Skeletal muscle tissue (tissue), 3 donors: ENCODE measurements at regions not wholly inside any gene's neighbourhood (a gene's known extent, or its start where the extent isn't known, plus 50 kb on each side); places are given as distances from the start of the nearest gene placed in this dataset.

Source experiments
- H3K27ac ChIP-seq: one replicate; pipeline ENCODE4 v1.7.0; 2013; ENCODE audit warnings: mild to moderate bottlenecking, low read depth, low read length, inconsistent platforms
- H3K27me3 ChIP-seq, 3 donors: one replicate each; pipeline ENCODE4 v1.7.0; 2013; ENCODE audit warnings: low read length in 3 of 3; ENCODE audit not compliant: control insufficient read depth in 3 of 3, insufficient read depth in 3 of 3
- H3K36me3 ChIP-seq, 3 donors: one replicate each; pipeline ENCODE4 v1.7.0; 2013; ENCODE audit warnings: low read length in 3 of 3; ENCODE audit not compliant: control insufficient read depth in 3 of 3, insufficient read depth in 3 of 3
- H3K4me1 ChIP-seq, 3 donors: one replicate each; pipeline ENCODE4 v1.7.0; 2013; ENCODE audit warnings: low read length in 3 of 3, mild to moderate bottlenecking in 3 of 3; ENCODE audit not compliant: control insufficient read depth in 3 of 3, insufficient read depth in 3 of 3
- H3K4me3 ChIP-seq, 3 donors: one replicate each; pipeline ENCODE4 v1.7.0; 2013; ENCODE audit warnings: low read length in 3 of 3
- H3K9ac ChIP-seq, 3 donors: one replicate each; pipeline ENCODE4 v1.7.0; 2013; ENCODE audit warnings: low read length in 3 of 3, mild to moderate bottlenecking in 3 of 3, moderate library complexity in 2 of 3, low read depth in 1 of 3
- H3K9me3 ChIP-seq, 3 donors: one replicate each; pipeline ENCODE4 v1.7.0; 2013; ENCODE audit warnings: low read length in 3 of 3; ENCODE audit not compliant: control insufficient read depth in 3 of 3
- donor health status: Osteomylitis.

DNA sequence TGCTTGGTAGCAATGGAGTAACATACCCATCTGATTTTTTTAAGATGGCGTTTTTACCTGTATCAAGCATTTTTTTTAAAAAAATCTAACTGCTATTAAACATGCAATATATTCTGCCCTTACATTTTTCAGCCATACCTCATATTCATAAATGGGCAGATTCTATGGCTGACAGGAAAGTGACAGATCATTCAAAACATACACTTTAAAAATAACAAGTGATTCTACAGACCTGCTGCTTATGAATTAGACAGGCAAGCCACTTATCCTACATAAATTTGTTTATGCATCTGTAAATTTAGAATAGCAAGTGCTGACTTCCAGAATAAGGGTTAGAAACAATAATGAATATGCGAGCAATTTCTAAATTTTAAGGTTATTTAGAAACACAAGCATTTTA lies 82.7 kb downstream of the TBXT start:
- Histone ChIP-seq H3K4me3 (no peak overlapping the region), H3K9me3 (no peaks in the 10 kb centered on the region), H3K27ac (no peak overlapping the region), H3K9ac (no peak overlapping the region), H3K36me3 (no peaks in the 10 kb centered on the region), H3K27me3 (peaks cover 0 to 3% (median 0%) of the 10 kb centered on the region in 3 donors), H3K4me1 (no peaks in the 10 kb centered on the region)

DNA sequence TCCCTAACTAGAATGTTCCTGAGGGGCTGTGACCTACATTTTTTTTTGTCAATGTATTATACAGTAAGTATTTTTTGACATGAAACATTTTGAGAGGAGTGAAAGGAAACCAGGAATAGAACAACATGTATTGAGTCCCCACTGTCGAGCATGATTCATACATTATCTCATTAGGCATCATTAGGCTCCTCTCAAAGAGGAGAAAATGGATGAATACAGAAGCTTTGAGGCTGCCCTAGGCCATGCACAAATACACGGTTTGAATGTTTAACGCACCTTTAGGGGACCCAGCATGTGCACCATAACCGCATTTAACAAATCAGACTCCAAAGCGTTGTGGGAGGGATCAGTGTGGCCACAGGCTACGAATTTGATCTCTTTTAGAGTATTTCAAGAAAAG lies 87.8 kb downstream of the TBXT start:
- no peaks in the 10 kb centered on the region for H3K4me1 ChIP-seq
- H3K4me3 ChIP-seq, result no peak overlapping the region
- peaks cover 0 to 5% (median 0%) of the 10 kb centered on the region in 3 donors for H3K27me3 ChIP-seq
- no peak overlapping the region for H3K9ac ChIP-seq
- no peak overlapping the region for H3K27ac ChIP-seq
- no peaks in the 10 kb centered on the region for H3K36me3 ChIP-seq
- H3K9me3 ChIP-seq, result no peaks in the 10 kb centered on the region

DNA sequence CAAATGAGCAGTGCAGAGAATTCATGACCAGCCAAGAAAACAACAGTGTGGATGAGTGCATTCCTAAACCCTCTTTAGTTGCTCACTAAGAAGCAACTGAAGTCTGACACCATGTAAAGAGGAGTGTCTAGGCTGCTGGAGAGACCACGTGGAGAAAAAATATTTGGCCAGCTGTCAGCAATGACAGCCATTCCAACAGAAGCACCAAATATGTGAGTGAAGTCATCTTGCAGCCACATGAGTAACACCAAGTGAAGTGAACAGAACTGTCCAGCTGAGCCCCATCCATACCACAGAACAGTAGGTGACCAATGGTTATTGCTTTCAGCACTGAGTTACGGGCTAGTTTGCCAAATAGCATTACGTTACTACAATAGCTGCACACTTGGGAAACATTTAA lies 89.4 kb downstream of the TBXT start:
- H3K36me3 ChIP-seq, result no peaks in the 10 kb centered on the region
- H3K27me3 ChIP-seq, result peaks cover 0 to 5% (median 0%) of the 10 kb centered on the region in 3 donors
- H3K27ac ChIP-seq, result no peak overlapping the region
- no peak overlapping the region for H3K9ac ChIP-seq
- peaks cover 0 to 4% (median 0%) of the 10 kb centered on the region in 3 donors for H3K9me3 ChIP-seq
- H3K4me3 ChIP-seq, result no peak overlapping the region
- no peaks in the 10 kb centered on the region for H3K4me1 ChIP-seq

DNA sequence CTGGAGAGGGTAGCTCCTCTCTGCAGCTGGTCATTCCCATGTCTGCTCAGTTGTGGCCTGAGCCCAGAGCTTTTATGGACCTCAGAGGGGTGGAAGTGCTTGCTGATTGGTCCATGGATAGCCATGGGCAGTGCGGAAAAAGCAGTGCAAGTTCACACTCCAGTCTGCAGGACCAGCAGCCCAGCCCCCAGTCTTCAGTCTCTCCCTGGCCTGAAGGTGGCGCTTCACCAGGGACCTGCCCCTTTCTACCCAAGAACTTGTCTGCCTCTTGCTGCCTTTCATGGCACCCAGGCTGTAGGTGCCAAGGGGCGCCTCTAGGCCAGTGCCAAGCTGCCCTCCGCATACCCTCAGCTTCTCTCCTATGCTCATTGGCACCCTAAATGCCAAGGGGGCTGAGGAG lies 91.0 kb downstream of the TBXT start:
- Histone ChIP-seq H3K9me3 (peaks cover 0 to 4% (median 0%) of the 10 kb centered on the region in 3 donors), H3K36me3 (no peaks in the 10 kb centered on the region), H3K27ac (no peak overlapping the region), H3K27me3 (peaks cover 0 to 5% (median 0%) of the 10 kb centered on the region in 3 donors), H3K4me3 (no peak overlapping the region), H3K9ac (no peak overlapping the region), H3K4me1 (no peaks in the 10 kb centered on the region)

DNA sequence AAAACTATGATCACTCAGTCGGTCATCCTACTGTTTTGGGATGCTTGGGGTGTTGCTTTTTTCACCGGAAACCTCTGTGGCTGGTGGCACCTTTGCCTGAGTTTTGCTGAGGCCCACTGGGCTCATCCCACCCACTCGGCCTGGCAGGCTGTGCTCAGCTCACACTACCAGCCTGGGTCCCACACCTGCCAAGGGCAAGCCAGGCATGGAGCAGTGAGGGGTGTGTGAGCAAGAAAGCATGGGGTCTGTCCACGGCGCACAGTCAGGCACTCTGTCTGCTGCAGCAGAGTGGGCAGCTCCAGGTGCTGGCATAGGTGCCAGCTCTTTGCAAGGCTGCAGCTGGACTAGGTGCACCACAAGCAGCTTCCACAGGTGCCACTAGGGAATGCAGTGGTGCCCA lies 91.7 kb downstream of the TBXT start:
- H3K9ac ChIP-seq, result no peak overlapping the region
- H3K9me3 ChIP-seq, result peaks cover 0 to 4% (median 0%) of the 10 kb centered on the region in 3 donors
- no peak overlapping the region for H3K4me3 ChIP-seq
- H3K27me3 ChIP-seq, result peaks cover 0 to 5% (median 0%) of the 10 kb centered on the region in 3 donors
- no peaks in the 10 kb centered on the region for H3K4me1 ChIP-seq
- H3K36me3 ChIP-seq, result no peaks in the 10 kb centered on the region
- H3K27ac ChIP-seq, result no peak overlapping the region

DNA sequence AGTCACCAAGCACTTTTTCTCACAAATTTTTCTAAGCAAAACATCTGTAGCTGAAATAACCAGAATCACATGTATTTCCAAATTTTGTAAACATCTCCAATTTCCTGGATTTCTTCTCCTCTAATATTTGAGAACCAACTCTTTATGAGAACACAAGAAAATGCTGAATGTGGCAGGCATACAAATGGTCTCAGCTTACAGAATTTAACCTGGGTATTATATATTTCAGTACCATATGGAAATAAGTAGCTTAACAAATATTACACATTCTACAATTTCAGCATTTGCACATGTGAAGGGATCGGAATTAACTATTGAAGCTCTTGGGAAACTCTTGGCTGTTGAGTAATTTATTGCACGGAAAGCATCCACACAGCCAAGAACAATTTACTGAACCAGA lies 92.5 kb downstream of the TBXT start:
- no peaks in the 10 kb centered on the region for H3K4me1 ChIP-seq
- H3K4me3 ChIP-seq, result no peak overlapping the region
- H3K36me3 ChIP-seq, result no peaks in the 10 kb centered on the region
- peaks cover 0 to 5% (median 0%) of the 10 kb centered on the region in 3 donors for H3K27me3 ChIP-seq
- H3K27ac ChIP-seq, result no peak overlapping the region
- H3K9ac ChIP-seq, result no peak overlapping the region
- H3K9me3 ChIP-seq, result peaks cover 0 to 4% (median 0%) of the 10 kb centered on the region in 3 donors

DNA sequence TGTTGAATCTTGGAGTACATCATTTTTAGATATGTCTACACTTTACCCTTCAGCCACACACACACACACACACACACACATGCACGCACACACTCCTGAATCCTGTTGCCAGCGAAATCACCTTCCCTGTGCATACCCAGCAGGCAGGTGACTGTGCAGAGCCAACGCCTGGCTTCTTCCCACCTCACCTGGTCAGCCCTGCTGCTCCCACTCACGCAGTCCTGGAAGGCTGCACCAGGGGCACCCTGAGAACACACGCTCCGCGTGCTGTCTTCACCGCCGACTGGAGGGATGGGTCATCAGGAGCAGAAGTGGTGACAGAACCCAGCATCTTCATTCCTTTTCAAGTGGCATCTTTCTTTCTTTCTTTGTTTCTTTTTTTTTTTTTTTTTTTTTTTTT lies 94.6 kb downstream of the TBXT start:
- no peaks in the 10 kb centered on the region for H3K4me1 ChIP-seq
- no peak overlapping the region for H3K27ac ChIP-seq
- peaks cover 0 to 5% (median 0%) of the 10 kb centered on the region in 3 donors for H3K27me3 ChIP-seq
- no peak overlapping the region for H3K4me3 ChIP-seq
- no peaks in the 10 kb centered on the region for H3K36me3 ChIP-seq
- H3K9me3 ChIP-seq, result peaks cover 0 to 4% (median 0%) of the 10 kb centered on the region in 3 donors
- H3K9ac ChIP-seq, result no peak overlapping the region

DNA sequence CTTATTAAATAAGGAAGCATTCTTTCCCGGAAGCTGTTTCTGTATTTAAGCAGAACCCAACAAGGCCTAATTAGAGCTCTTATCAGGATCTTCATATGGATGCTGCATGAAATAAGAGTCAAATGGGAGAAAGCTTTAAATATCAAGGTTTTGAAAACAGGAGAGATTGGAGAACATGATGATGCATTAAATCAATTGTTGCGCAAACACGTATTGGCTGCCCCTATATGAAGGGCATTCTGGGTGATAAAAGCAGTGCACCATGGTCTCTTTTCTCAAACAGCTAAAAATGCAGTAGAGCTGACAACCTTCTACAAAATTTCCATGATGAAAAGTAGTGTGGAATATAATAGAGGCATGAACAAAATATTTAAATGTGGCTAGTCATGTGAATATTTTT lies 98.9 kb downstream of the TBXT start:
- Histone ChIP-seq H3K36me3 (no peaks in the 10 kb centered on the region), H3K9me3 (peaks cover 0 to 1% (median 0%) of the 10 kb centered on the region in 3 donors), H3K27me3 (no peaks in the 10 kb centered on the region), H3K27ac (no peak overlapping the region), H3K4me1 (no peaks in the 10 kb centered on the region), H3K9ac (no peak overlapping the region), H3K4me3 (no peak overlapping the region)

DNA sequence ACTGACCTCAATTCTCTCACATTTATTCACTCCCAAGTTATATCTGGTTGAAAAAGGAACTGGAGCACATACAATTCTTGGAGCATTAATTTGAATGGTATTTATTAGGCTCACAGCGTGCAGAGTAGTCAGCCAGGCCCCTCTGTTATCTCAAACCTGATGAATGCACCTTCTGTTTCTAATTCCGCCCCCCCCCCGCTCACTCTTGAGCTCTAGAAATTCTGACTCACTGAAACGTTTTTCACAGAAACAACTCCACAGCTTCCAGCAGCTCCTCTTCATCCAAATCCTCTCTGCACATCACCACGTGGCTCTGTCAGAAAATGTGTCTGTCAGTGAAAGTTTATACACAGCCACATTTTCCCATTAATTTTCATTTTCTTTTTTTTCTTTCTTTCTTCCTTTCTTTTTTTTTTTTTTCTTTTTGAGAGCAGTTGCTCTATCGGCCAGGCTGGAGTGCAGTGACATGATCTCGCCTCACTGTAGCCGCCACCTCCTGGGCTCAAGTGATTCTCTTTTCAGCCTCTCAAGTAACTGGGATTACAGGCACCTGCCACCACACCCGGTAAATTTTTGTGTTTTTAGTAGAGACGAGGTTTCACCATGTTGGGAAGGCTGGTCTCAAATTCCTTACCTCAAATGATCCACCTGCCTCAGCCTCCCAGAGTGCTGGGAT lies 109.4 kb downstream of the TBXT start:
- no peaks in the 10 kb centered on the region for H3K4me1 ChIP-seq
- no peaks in the 10 kb centered on the region for H3K27me3 ChIP-seq
- no peaks in the 10 kb centered on the region for H3K36me3 ChIP-seq
- no peak overlapping the region for H3K27ac ChIP-seq
- peaks cover 0 to 6% (median 0%) of the 10 kb centered on the region in 3 donors for H3K9me3 ChIP-seq
- H3K4me3 ChIP-seq, result no peak overlapping the region
- no peak overlapping the region for H3K9ac ChIP-seq

DNA sequence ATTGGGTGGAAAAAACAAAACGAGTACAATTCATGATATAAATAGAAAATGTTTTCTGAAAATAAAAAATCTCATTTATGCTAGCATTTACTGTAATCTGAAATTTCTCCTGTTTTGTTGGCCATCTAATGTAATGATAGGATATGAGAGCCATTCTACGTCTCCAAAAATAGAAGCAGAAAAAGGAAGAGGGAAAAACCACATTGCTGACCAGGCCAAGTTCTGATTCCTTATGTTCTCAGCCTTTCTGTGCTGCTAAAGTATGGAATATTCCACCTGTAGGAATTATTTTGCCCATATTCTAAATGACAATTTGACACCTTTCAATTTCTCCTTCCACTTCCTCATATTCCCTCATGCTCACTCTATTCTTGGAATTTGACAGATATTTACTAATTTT lies 110.2 kb downstream of the TBXT start:
- Histone ChIP-seq H3K4me1 (no peaks in the 10 kb centered on the region), H3K9ac (no peak overlapping the region), H3K27ac (no peak overlapping the region), H3K27me3 (no peaks in the 10 kb centered on the region), H3K4me3 (no peak overlapping the region), H3K9me3 (peaks cover 0 to 6% (median 0%) of the 10 kb centered on the region in 3 donors), H3K36me3 (no peaks in the 10 kb centered on the region)
